OCI-LY1 (cell line): ENCODE measurements at regions not wholly inside any gene's neighbourhood (a gene's known extent, or its start where the extent isn't known, plus 50 kb on each side); places are given as distances from the start of the nearest gene placed in this dataset.

Source experiments
- H2AFZ ChIP-seq: fragments of 200-600 bp; sonication (generic), shearing (Covaris generic); 2 replicates; pipeline ENCODE4 v1.6.0; 2014; ENCODE audit warnings: antibody characterized with exemption, mild to moderate bottlenecking, low read length
- H3F3A ChIP-seq: fragments of 200-600 bp; sonication (generic), shearing (Covaris generic); 2 replicates; pipeline ENCODE4 v1.6.0; 2014; ENCODE audit warnings: mild to moderate bottlenecking, antibody characterized with exemption, low read length, moderate library complexity; ENCODE audit not compliant: insufficient read depth
- H3K27ac ChIP-seq: fragments of 200-600 bp; sonication (generic); 2 replicates; pipeline ENCODE4 v1.5.1; 2014; ENCODE audit warnings: low read length, mixed run types, mild to moderate bottlenecking, low read depth; ENCODE audit not compliant: poor library complexity, severe bottlenecking
- H3K27me3 ChIP-seq: fragments of 200-600 bp; sonication (generic); 2 replicates; pipeline ENCODE4 v1.6.0; 2014; ENCODE audit warnings: antibody characterized with exemption, mild to moderate bottlenecking, low read length, moderate library complexity; ENCODE audit not compliant: insufficient read depth
- H3K36me3 ChIP-seq: fragments of 200-600 bp; sonication (generic); 2 replicates; pipeline ENCODE4 v1.6.1; 2014; ENCODE audit warnings: mild to moderate bottlenecking, antibody characterized with exemption, low read length, moderate library complexity, mixed read lengths; ENCODE audit not compliant: insufficient read depth
- H3K4me1 ChIP-seq: fragments of 200-600 bp; sonication (generic); 2 replicates; pipeline ENCODE4 v1.5.1; 2014; ENCODE audit warnings: mild to moderate bottlenecking, low read length, moderate library complexity; ENCODE audit not compliant: insufficient read depth, severe bottlenecking
- H3K4me2 ChIP-seq: fragments of 200-600 bp; sonication (generic), shearing (Covaris generic); 2 replicates; pipeline ENCODE4 v1.6.1; 2014; ENCODE audit warnings: low read length
- H3K4me3 ChIP-seq: fragments of 200-600 bp; sonication (generic); 2 replicates; pipeline ENCODE4 v1.5.1; 2014; ENCODE audit warnings: low read length, low read depth, mild to moderate bottlenecking, mixed read lengths; ENCODE audit not compliant: poor library complexity, severe bottlenecking
- H3K79me2 ChIP-seq: fragments of 200-600 bp; shearing (Covaris generic); 2 replicates; pipeline ENCODE4 v1.6.1; 2016; ENCODE audit warnings: mixed run types, low read length, mixed read lengths; ENCODE audit not compliant: insufficient read depth
- H3K9ac ChIP-seq: fragments of 200-600 bp; sonication (generic), shearing (Covaris generic); 2 replicates; pipeline ENCODE4 v1.6.1; 2014; ENCODE audit warnings: mild to moderate bottlenecking, low read length, mixed read lengths
- H3K9me2 ChIP-seq: fragments of 200-600 bp; sonication (generic), shearing (Covaris generic); 2 replicates; pipeline ENCODE4 v1.6.1; 2014; ENCODE audit warnings: low read depth, mild to moderate bottlenecking, low read length, mixed read lengths
- H3K9me3 ChIP-seq: fragments of 200-600 bp; shearing (Covaris generic); 2 replicates; pipeline ENCODE4 v1.6.1; 2014; ENCODE audit warnings: low read length, mixed read lengths
- H4K20me1 ChIP-seq: fragments of 200-600 bp; sonication (generic), shearing (Covaris generic); 2 replicates; pipeline ENCODE4 v1.6.0; 2016; ENCODE audit warnings: mild to moderate bottlenecking, low read length; ENCODE audit not compliant: insufficient read depth
- CTCF ChIP-seq: fragments of 200-600 bp; sonication (generic), shearing (Covaris generic); IDR thresholded peaks from 2 replicates; pipeline ENCODE4 v1.5.1; 2017; ENCODE audit warnings: mild to moderate bottlenecking, antibody characterized with exemption, low read length, moderate library complexity, mixed read lengths
- EZH2 ChIP-seq: fragments of 200-600 bp; sonication (generic), shearing (Covaris generic); IDR thresholded peaks from 2 replicates; pipeline ENCODE4 v1.8.0; 2017; ENCODE audit warnings: borderline replicate concordance, mixed run types, mild to moderate bottlenecking, antibody characterized with exemption, low read length, moderate library complexity, mixed read lengths

- H3K36me3 ChIP-seq = no peaks in the 10 kb centered on the region
- H3K9me2 ChIP-seq = no peaks in the 10 kb centered on the region
- H3K9ac ChIP-seq = no peak overlapping the region
- H3K4me2 ChIP-seq = no peak overlapping the region
- no peak overlapping the region for H2AFZ ChIP-seq
- H3K27ac ChIP-seq = no peak overlapping the region
- no peaks in the 10 kb centered on the region for H3K4me1 ChIP-seq
- no peaks in the 10 kb centered on the region for H3K79me2 ChIP-seq
- peaks cover 4% of the 10 kb centered on the region; the same call in 1 of the 2 replicates for H3K27me3 ChIP-seq
- H3F3A ChIP-seq = no peaks in the 10 kb centered on the region
- H3K4me3 ChIP-seq = no peak overlapping the region
- H3K9me3 ChIP-seq = no peaks in the 10 kb centered on the region
- no peak for TF ChIP-seq EZH2
- H4K20me1 ChIP-seq = no peaks in the 10 kb centered on the region
These were observed 266.6 kb upstream of the TBL1XR1 start for GRCh38 chr3:177463863-177464262.

GRCh38 chr3:177464392-177465256, 267.3 kb upstream of the TBL1XR1 start:
- Histone ChIP-seq H3K27me3 (peaks cover 8% of the 10 kb centered on the region; the same call in 1 of the 2 replicates), H3K9ac (no peak overlapping the region), H3K79me2 (no peaks in the 10 kb centered on the region), H3K4me1 (no peaks in the 10 kb centered on the region), H3K9me3 (no peaks in the 10 kb centered on the region), H4K20me1 (no peaks in the 10 kb centered on the region), H3K27ac (no peak overlapping the region), H3K4me3 (no peak overlapping the region), H3K36me3 (no peaks in the 10 kb centered on the region), H3K9me2 (no peaks in the 10 kb centered on the region), H3F3A (no peaks in the 10 kb centered on the region), H2AFZ (no peak overlapping the region), H3K4me2 (no peak overlapping the region)
- no peak for TF ChIP-seq CTCF
- no peak for TF ChIP-seq EZH2

- H3K79me2 ChIP-seq = no peaks in the 10 kb centered on the region
- peaks cover 8% of the 10 kb centered on the region; the same call in 1 of the 2 replicates for H3K27me3 ChIP-seq
- H3K9me2 ChIP-seq = no peaks in the 10 kb centered on the region
- no peak overlapping the region for H3K9ac ChIP-seq
- no peak overlapping the region for H2AFZ ChIP-seq
- H3K4me3 ChIP-seq = no peak overlapping the region
- H3F3A ChIP-seq = no peaks in the 10 kb centered on the region
- no peaks in the 10 kb centered on the region for H4K20me1 ChIP-seq
- H3K9me3 ChIP-seq = no peaks in the 10 kb centered on the region
- no peaks in the 10 kb centered on the region for H3K36me3 ChIP-seq
- no peak overlapping the region for H3K27ac ChIP-seq
- no peak overlapping the region for H3K4me2 ChIP-seq
- TF ChIP-seq CTCF (no peak), EZH2 (no peak)
- H3K4me1 ChIP-seq = no peaks in the 10 kb centered on the region
These were observed 268.0 kb upstream of the TBL1XR1 start for GRCh38 chr3:177465257-177465642.
